Neural cell (in vitro differentiated cells): ENCODE measurements at regions not wholly inside any gene's neighbourhood (a gene's known extent, or its start where the extent isn't known, plus 50 kb on each side); places are given as distances from the start of the nearest gene placed in this dataset.

Source experiments
- H2AFZ ChIP-seq: fragments of 200-600, 300-800 bp; sonication (generic), shearing (Covaris generic); 2 replicates; pipeline ENCODE4 v1.6.0; 2014; ENCODE audit warnings: low read depth, mild to moderate bottlenecking, antibody characterized with exemption, low read length, moderate library complexity
- H3F3A ChIP-seq: fragments of 200-600 bp; shearing (Covaris generic); 2 replicates; pipeline ENCODE4 v1.6.1; 2016; ENCODE audit warnings: mild to moderate bottlenecking, moderate library complexity, mixed read lengths, antibody characterized with exemption, low read length; ENCODE audit not compliant: insufficient read depth, poor library complexity, severe bottlenecking
- H3K27ac ChIP-seq: fragments of 200-600, 300-800 bp; sonication (generic), shearing (Covaris generic); 2 replicates; pipeline ENCODE4 v1.5.1; 2014; ENCODE audit warnings: mild to moderate bottlenecking, low read length, moderate library complexity
- H3K27me3 ChIP-seq: fragments of 300-800, 200-600 bp; sonication (generic), shearing (Covaris generic); 2 replicates; pipeline ENCODE4 v1.6.0; 2014; ENCODE audit warnings: mild to moderate bottlenecking, low read depth, low read length, moderate library complexity; ENCODE audit not compliant: insufficient read depth
- H3K36me3 ChIP-seq: fragments of 300-800, 200-600 bp; sonication (generic), shearing (Covaris generic); 2 replicates; pipeline ENCODE4 v1.5.1; 2014; ENCODE audit warnings: mild to moderate bottlenecking, antibody characterized with exemption, low read length, moderate library complexity; ENCODE audit not compliant: insufficient read depth
- H3K4me2 ChIP-seq: fragments of 300-800, 200-600 bp; sonication (generic), shearing (Covaris generic); 2 replicates; pipeline ENCODE4 v1.6.0; 2014; ENCODE audit warnings: mild to moderate bottlenecking, low read length
- H3K4me3 ChIP-seq: fragments of 300-800, 200-600 bp; sonication (generic), shearing (Covaris generic); 2 replicates; pipeline ENCODE4 v1.5.1; 2014; ENCODE audit warnings: mild to moderate bottlenecking, low read length, moderate library complexity
- H3K79me2 ChIP-seq: fragments of 200-600 bp; shearing (Covaris generic); replicated peaks from 2 replicates; pipeline ENCODE4 v1.6.0; 2014; ENCODE audit warnings: mild to moderate bottlenecking, low read length, moderate library complexity; ENCODE audit not compliant: insufficient read depth
- H3K9ac ChIP-seq: fragments of 300-800, 200-600 bp; sonication (generic), shearing (Covaris generic); 2 replicates; pipeline ENCODE4 v1.6.1; 2016; ENCODE audit warnings: mild to moderate bottlenecking, low read length, mixed read lengths
- H3K9me2 ChIP-seq: fragments of 200-600 bp; shearing (Covaris generic); 2 replicates; pipeline ENCODE4 v1.6.1; 2016; ENCODE audit warnings: mild to moderate bottlenecking, low read length, mixed read lengths; ENCODE audit not compliant: insufficient read depth
- H3K9me3 ChIP-seq: fragments of 200-600, 300-800 bp; sonication (generic), shearing (Covaris generic); 2 replicates; pipeline ENCODE4 v1.6.1; 2016; ENCODE audit warnings: mild to moderate bottlenecking, mixed run types, low read length, moderate library complexity, mixed read lengths
- H4K20me1 ChIP-seq: fragments of 200-600 bp; shearing (Covaris generic); 2 replicates; pipeline ENCODE4 v1.6.1; 2016; ENCODE audit warnings: mild to moderate bottlenecking, mixed run types; ENCODE audit not compliant: insufficient read depth
- EP300 ChIP-seq: fragments of 450-650 bp; conservative IDR thresholded peaks from 2 replicates; pipeline ENCODE4 v1.6.1; 2014; ENCODE audit warnings: antibody characterized with exemption, mild to moderate bottlenecking, moderate library complexity; ENCODE audit not compliant: poor library complexity, severe bottlenecking
- EZH2 ChIP-seq: fragments of 200-600, 300-800 bp; shearing (Covaris generic), sonication (generic); IDR thresholded peaks from 2 replicates; pipeline ENCODE4 v1.6.1; 2014; ENCODE audit warnings: antibody characterized with exemption, low read length, borderline replicate concordance, mild to moderate bottlenecking; ENCODE audit not compliant: insufficient read depth, poor library complexity, severe bottlenecking
- MXI1 ChIP-seq: fragments of 450-650 bp; conservative IDR thresholded peaks from 2 replicates; pipeline ENCODE4 v1.6.1; 2014; ENCODE audit warnings: antibody characterized with exemption, mild to moderate bottlenecking; ENCODE audit not compliant: poor library complexity, severe bottlenecking
- POLR2AphosphoS5 ChIP-seq: IDR thresholded peaks from 2 replicates; pipeline ENCODE4 v1.6.1; 2012
- RAD21 ChIP-seq: fragments of 450-650 bp; conservative IDR thresholded peaks from 2 replicates; pipeline ENCODE4 v1.6.1; 2014; ENCODE audit warnings: antibody characterized with exemption, mild to moderate bottlenecking, moderate library complexity
- SMC3 ChIP-seq: fragments of 450-650 bp; conservative IDR thresholded peaks from 2 replicates; pipeline ENCODE4 v1.6.1; 2014; ENCODE audit warnings: antibody characterized with exemption, mild to moderate bottlenecking, moderate library complexity; ENCODE audit not compliant: poor library complexity
- TAF1 ChIP-seq: IDR thresholded peaks from 2 replicates; pipeline ENCODE4 v1.6.1; 2012; ENCODE audit warnings: low read depth
- TF ChIP-seq, protein P1 (sequence below): fragments of 450-650 bp; IDR thresholded peaks from 2 replicates; pipeline ENCODE4 v1.5.1; 2014; ENCODE audit warnings: antibody characterized with exemption, mild to moderate bottlenecking, moderate library complexity; ENCODE audit not compliant: poor library complexity, severe bottlenecking
- TF ChIP-seq, protein P2 (sequence below): IDR thresholded peaks from 2 replicates; pipeline ENCODE4 v1.6.1; 2012; ENCODE audit warnings: borderline replicate concordance

DNA sequence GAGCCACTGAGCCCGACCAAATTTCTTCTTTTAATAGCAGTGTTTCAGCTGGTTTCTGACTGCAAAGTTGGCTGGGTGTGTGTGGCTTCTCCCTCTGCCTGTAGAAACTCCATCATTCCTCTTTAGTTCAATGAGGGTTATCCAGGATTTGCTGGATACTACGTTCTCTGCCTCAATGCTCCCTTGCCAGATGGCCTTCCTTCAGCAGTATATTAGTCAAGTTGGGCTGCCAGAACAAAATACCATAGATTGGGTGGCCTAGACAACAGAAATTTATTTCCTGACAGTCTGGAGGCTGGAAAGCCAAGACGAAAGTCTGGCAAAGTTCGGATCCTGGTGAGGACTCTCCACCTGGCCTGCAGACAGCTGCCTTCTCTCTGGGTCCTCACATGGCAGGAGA is 103.7 kb downstream of the NOG start:
- no peak overlapping the region for H3K27ac ChIP-seq
- no peaks in the 10 kb centered on the region for H3F3A ChIP-seq
- H3K4me2 ChIP-seq, result no peak overlapping the region
- no peaks in the 10 kb centered on the region for H3K79me2 ChIP-seq
- no peaks in the 10 kb centered on the region for H3K9me3 ChIP-seq
- H3K36me3 ChIP-seq, result no peaks in the 10 kb centered on the region
- TF ChIP-seq SMC3 (no peak), RAD21 (no peak), EP300 (no peak), POLR2AphosphoS5 (no peak), TAF1 (no peak), EZH2 (no peak), MXI1 (no peak)
- TF ChIP-seq, protein P1, sequence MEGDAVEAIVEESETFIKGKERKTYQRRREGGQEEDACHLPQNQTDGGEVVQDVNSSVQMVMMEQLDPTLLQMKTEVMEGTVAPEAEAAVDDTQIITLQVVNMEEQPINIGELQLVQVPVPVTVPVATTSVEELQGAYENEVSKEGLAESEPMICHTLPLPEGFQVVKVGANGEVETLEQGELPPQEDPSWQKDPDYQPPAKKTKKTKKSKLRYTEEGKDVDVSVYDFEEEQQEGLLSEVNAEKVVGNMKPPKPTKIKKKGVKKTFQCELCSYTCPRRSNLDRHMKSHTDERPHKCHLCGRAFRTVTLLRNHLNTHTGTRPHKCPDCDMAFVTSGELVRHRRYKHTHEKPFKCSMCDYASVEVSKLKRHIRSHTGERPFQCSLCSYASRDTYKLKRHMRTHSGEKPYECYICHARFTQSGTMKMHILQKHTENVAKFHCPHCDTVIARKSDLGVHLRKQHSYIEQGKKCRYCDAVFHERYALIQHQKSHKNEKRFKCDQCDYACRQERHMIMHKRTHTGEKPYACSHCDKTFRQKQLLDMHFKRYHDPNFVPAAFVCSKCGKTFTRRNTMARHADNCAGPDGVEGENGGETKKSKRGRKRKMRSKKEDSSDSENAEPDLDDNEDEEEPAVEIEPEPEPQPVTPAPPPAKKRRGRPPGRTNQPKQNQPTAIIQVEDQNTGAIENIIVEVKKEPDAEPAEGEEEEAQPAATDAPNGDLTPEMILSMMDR, result no peak
- TF ChIP-seq, protein P2, sequence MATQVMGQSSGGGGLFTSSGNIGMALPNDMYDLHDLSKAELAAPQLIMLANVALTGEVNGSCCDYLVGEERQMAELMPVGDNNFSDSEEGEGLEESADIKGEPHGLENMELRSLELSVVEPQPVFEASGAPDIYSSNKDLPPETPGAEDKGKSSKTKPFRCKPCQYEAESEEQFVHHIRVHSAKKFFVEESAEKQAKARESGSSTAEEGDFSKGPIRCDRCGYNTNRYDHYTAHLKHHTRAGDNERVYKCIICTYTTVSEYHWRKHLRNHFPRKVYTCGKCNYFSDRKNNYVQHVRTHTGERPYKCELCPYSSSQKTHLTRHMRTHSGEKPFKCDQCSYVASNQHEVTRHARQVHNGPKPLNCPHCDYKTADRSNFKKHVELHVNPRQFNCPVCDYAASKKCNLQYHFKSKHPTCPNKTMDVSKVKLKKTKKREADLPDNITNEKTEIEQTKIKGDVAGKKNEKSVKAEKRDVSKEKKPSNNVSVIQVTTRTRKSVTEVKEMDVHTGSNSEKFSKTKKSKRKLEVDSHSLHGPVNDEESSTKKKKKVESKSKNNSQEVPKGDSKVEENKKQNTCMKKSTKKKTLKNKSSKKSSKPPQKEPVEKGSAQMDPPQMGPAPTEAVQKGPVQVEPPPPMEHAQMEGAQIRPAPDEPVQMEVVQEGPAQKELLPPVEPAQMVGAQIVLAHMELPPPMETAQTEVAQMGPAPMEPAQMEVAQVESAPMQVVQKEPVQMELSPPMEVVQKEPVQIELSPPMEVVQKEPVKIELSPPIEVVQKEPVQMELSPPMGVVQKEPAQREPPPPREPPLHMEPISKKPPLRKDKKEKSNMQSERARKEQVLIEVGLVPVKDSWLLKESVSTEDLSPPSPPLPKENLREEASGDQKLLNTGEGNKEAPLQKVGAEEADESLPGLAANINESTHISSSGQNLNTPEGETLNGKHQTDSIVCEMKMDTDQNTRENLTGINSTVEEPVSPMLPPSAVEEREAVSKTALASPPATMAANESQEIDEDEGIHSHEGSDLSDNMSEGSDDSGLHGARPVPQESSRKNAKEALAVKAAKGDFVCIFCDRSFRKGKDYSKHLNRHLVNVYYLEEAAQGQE, result no peak
- H3K9me2 ChIP-seq, result no peaks in the 10 kb centered on the region
- H3K9ac ChIP-seq, result no peak overlapping the region
- no peaks in the 10 kb centered on the region for H4K20me1 ChIP-seq
- no peak overlapping the region for H2AFZ ChIP-seq
- H3K27me3 ChIP-seq, result no peaks in the 10 kb centered on the region
- H3K4me3 ChIP-seq, result no peak overlapping the region

DNA sequence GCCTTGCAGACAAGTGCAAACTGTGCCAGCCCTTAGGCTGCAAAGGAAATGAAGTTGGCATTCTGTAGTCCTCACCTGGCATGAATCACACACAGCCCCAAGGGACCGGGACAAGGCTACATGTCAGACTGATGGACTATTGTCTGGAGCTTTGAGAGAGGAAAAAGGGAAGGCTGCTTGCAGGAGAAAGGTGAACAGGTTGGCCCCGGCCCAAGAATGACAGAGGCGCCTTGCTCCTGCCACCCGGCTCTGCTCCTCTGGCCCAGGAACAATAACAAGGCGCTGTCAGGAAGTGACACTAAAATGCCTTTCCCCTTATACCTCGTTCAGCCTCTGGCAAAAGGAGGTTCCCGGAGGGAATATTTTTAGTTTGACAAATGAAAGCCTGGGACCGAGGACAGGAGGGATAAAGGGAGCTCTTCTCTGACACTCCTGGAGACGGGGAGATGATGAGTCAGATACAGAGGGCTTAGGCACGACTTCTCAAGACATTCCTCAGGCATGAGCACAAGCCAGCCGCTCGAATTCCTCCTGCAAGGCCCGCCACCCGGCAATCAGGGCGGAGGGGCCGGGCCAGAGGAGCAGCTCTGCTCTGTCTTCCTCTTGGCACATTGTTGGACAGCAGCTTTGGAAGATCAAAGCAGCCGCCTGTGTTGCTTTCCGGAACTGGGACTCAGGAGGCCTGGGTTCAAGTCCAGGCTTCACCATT is 105.8 kb downstream of the NOG start:
- no peak overlapping the region for H3K4me2 ChIP-seq

More for the DNA sequence above, 105.8 kb downstream of the NOG start:
- Histone ChIP-seq H3K9me3 (no peaks in the 10 kb centered on the region), H3K9ac (no peak overlapping the region), H3K27ac (no peak overlapping the region), H3K9me2 (no peaks in the 10 kb centered on the region), H3K27me3 (no peaks in the 10 kb centered on the region), H3K36me3 (no peaks in the 10 kb centered on the region), H4K20me1 (no peaks in the 10 kb centered on the region), H2AFZ (no peak overlapping the region), H3F3A (no peaks in the 10 kb centered on the region), H3K4me3 (no peak overlapping the region), H3K79me2 (no peaks in the 10 kb centered on the region)
- no peak for TF ChIP-seq MXI1
- TF ChIP-seq RAD21, result no peak
- no peak for TF ChIP-seq POLR2AphosphoS5
- no peak for TF ChIP-seq TAF1
- TF ChIP-seq SMC3, result no peak
- no peak for TF ChIP-seq EZH2
- TF ChIP-seq EP300, result no peak
- TF ChIP-seq, protein P1, result no peak
- TF ChIP-seq, protein P2, result no peak
